Peyer's patch (tissue), 4 donors: ENCODE measurements at regions not wholly inside any gene's neighbourhood (a gene's known extent, or its start where the extent isn't known, plus 50 kb on each side); places are given as distances from the start of the nearest gene placed in this dataset.

Source experiments
- CTCF ChIP-seq, 6 experiments: fragments of 450-650 bp in 4 of 6; fragments of 200-600 bp in 2 of 6; sonication (generic) in 1 of 6; IDR thresholded peaks; one replicate each; pipeline ENCODE4 v1.5.1; 2017 to 2019; ENCODE audit warnings: antibody characterized with exemption in 6 of 6, mild to moderate bottlenecking in 3 of 6, moderate library complexity in 1 of 6
- POLR2A ChIP-seq, 2 donors: fragments of 450-650 bp; IDR thresholded peaks; one replicate each; pipeline ENCODE4 v1.5.1; 2017; ENCODE audit warnings: antibody characterized with exemption in 2 of 2, mild to moderate bottlenecking in 2 of 2, moderate library complexity in 2 of 2

- TF ChIP-seq CTCF (IDR thresholded peaks at IDR 0.05) (no peak), POLR2A (IDR thresholded peaks at IDR 0.05) (no peak)
Measured at GRCh38 chr19:27660428-27660827, 1552.5 kb downstream of the UQCRFS1 start.
